ENCODE measurements at regions not wholly inside any gene's neighbourhood (a gene's known extent, or its start where the extent isn't known, plus 50 kb on each side); places are given as distances from the start of the nearest gene placed in this dataset.

GRCh38 chr10:76779796-76780301 lies 857.8 kb downstream of the KCNMA1 start:
- TF ChIP-seq CTCF (conservative IDR thresholded peaks at IDR 0.05 in 1 of 2, IDR thresholded peaks at IDR 0.05 in 1 of 2; ENCODE audit: low read depth in 1 of 2, low read length in 2 of 2) (no peak), EZH2 (IDR thresholded peaks at IDR 0.05; ENCODE audit: low read length, missing control alignments) (no peak)
